GM23338 (cell line): ENCODE measurements at regions not wholly inside any gene's neighbourhood (a gene's known extent, or its start where the extent isn't known, plus 50 kb on each side); places are given as distances from the start of the nearest gene placed in this dataset.

Source experiments
- ATAC-seq: fragments of 200-7000 bp; cut with Tn5 transposase; 3 replicates; pipeline ENCODE4 v1.9.1; 2020
- DNase-seq: peaks from one replicate; pipeline ENCODE4 v3.0.0-alpha.2; 2015; ENCODE audit warnings: low spot score
- H2AFZ ChIP-seq: fragments of 200-600 bp; sonication (generic); 2 replicates; pipeline ENCODE4 v1.8.0; 2016; ENCODE audit warnings: antibody characterized with exemption, mild to moderate bottlenecking, moderate library complexity
- H3F3A ChIP-seq: fragments of 200-600 bp; sonication (generic); replicated peaks from 2 replicates; pipeline ENCODE4 v1.8.0; 2017; ENCODE audit warnings: antibody characterized with exemption, mixed run types, low read depth
- H3K27ac ChIP-seq: fragments of 200-600 bp; sonication (generic); 2 replicates; pipeline ENCODE4 v1.6.1; 2016; ENCODE audit warnings: low read depth
- H3K27me3 ChIP-seq: fragments of 200-600 bp; sonication (generic); 2 replicates; pipeline ENCODE4 v1.8.0; 2016; ENCODE audit warnings: mild to moderate bottlenecking, mixed run types, moderate library complexity; ENCODE audit not compliant: insufficient read depth
- H3K36me3 ChIP-seq: fragments of 200-600 bp; sonication (generic); 2 replicates; pipeline ENCODE4 v1.8.0; 2016; ENCODE audit warnings: mild to moderate bottlenecking; ENCODE audit not compliant: insufficient read depth
- H3K4me1 ChIP-seq: fragments of 200-600 bp; sonication (generic); 2 replicates; pipeline ENCODE4 v1.8.0; 2016; ENCODE audit warnings: mild to moderate bottlenecking, moderate library complexity; ENCODE audit not compliant: insufficient read depth
- H3K4me2 ChIP-seq: fragments of 200-600 bp; sonication (generic); 2 replicates; pipeline ENCODE4 v1.7.1; 2017; ENCODE audit warnings: mixed run types
- H3K4me3 ChIP-seq: fragments of 200-600 bp; sonication (generic); 2 replicates; pipeline ENCODE4 v1.6.1; 2016; ENCODE audit warnings: mixed run types
- H3K79me2 ChIP-seq: fragments of 200-600 bp; sonication (generic); replicated peaks from 2 replicates; pipeline ENCODE4 v1.8.0; 2017; ENCODE audit warnings: mild to moderate bottlenecking; ENCODE audit not compliant: insufficient read depth
- H3K9me2 ChIP-seq: fragments of 200-600 bp; sonication (generic); 2 replicates; pipeline ENCODE4 v1.8.0; 2017; ENCODE audit not compliant: insufficient read depth
- H4K20me1 ChIP-seq: fragments of 200-600 bp; sonication (generic); replicated peaks from 2 replicates; pipeline ENCODE4 v1.8.0; 2017; ENCODE audit warnings: mild to moderate bottlenecking; ENCODE audit not compliant: insufficient read depth
- H3K27ac Mint-ChIP-seq: 2 replicates; pipeline ENCODE4 v1.8.0; 2020; ENCODE audit warnings: inconsistent platforms, mild to moderate bottlenecking, moderate library complexity, mixed read lengths
- H3K27me3 Mint-ChIP-seq: 3 replicates; pipeline ENCODE4 v1.8.0; 2022; ENCODE audit warnings: low read depth, mild to moderate bottlenecking, moderate library complexity, mixed read lengths, inconsistent platforms; ENCODE audit not compliant: insufficient read depth, poor library complexity
- H3K36me3 Mint-ChIP-seq: 3 replicates; pipeline ENCODE4 v1.8.0; 2021; ENCODE audit warnings: low read depth, mild to moderate bottlenecking, inconsistent platforms, moderate library complexity, mixed read lengths
- H3K4me1 Mint-ChIP-seq: 3 replicates; pipeline ENCODE4 v1.8.0; 2020; ENCODE audit warnings: mild to moderate bottlenecking, inconsistent platforms, mixed read lengths
- H3K4me3 Mint-ChIP-seq: 3 replicates; pipeline ENCODE4 v1.8.0; 2021; ENCODE audit warnings: moderate library complexity, mild to moderate bottlenecking, inconsistent platforms, mixed read lengths
- H3K9me3 Mint-ChIP-seq: 3 replicates; pipeline ENCODE4 v1.8.0; 2020; ENCODE audit warnings: moderate library complexity, mild to moderate bottlenecking, inconsistent platforms, mixed read lengths
- EZH2 ChIP-seq: fragments of 200-600 bp; sonication (generic); IDR thresholded peaks from one replicate; pipeline ENCODE4 v1.8.0; 2017; ENCODE audit warnings: antibody characterized with exemption, mild to moderate bottlenecking, low read depth; ENCODE audit not compliant: unreplicated experiment
- EZH2phosphoT487 ChIP-seq: fragments of 200-600 bp; sonication (generic); IDR thresholded peaks from one replicate; pipeline ENCODE4 v1.8.1; 2018; ENCODE audit warnings: antibody characterized with exemption; ENCODE audit not compliant: unreplicated experiment
- JUNB ChIP-seq: IDR thresholded peaks from one replicate; pipeline ENCODE4 v1.6.1; 2016; ENCODE audit warnings: antibody characterized with exemption; ENCODE audit not compliant: unreplicated experiment
- POLR2AphosphoS5 ChIP-seq: IDR thresholded peaks from 2 replicates; pipeline ENCODE4 v1.6.1; 2016; ENCODE audit warnings: antibody characterized with exemption, low read depth
- STAT1 ChIP-seq: IDR thresholded peaks from one replicate; pipeline ENCODE4 v1.6.1; 2016; ENCODE audit warnings: antibody characterized with exemption; ENCODE audit not compliant: unreplicated experiment
- ZNF114 ChIP-seq: fragments of 250-450 bp; sonication (Bioruptor Pico); IDR thresholded peaks from 2 replicates; pipeline ENCODE4 v1.5.0; 2020; ENCODE audit warnings: mild to moderate bottlenecking, moderate library complexity
- TF ChIP-seq, protein P1 (sequence below): fragments of 250-450 bp; sonication (Bioruptor Pico); IDR thresholded peaks from 2 replicates; pipeline ENCODE4 v1.5.0; 2020; ENCODE audit warnings: mild to moderate bottlenecking, moderate library complexity
- TF ChIP-seq, protein P2 (sequence below): IDR thresholded peaks from 2 replicates; pipeline ENCODE4 v1.6.1; 2016; ENCODE audit warnings: antibody characterized with exemption
- TF ChIP-seq, protein P3 (sequence below), 2 experiments: fragments of 200-600 bp in 1 of 2; sonication (generic) in 1 of 2; conservative IDR thresholded peaks; 2 replicates each; pipeline versions ENCODE4 v1.5.1 to v1.6.1; 2016 to 2017; ENCODE audit warnings: antibody characterized with exemption in 2 of 2, low read depth in 2 of 2, mild to moderate bottlenecking in 2 of 2, moderate library complexity in 1 of 2

DNA sequence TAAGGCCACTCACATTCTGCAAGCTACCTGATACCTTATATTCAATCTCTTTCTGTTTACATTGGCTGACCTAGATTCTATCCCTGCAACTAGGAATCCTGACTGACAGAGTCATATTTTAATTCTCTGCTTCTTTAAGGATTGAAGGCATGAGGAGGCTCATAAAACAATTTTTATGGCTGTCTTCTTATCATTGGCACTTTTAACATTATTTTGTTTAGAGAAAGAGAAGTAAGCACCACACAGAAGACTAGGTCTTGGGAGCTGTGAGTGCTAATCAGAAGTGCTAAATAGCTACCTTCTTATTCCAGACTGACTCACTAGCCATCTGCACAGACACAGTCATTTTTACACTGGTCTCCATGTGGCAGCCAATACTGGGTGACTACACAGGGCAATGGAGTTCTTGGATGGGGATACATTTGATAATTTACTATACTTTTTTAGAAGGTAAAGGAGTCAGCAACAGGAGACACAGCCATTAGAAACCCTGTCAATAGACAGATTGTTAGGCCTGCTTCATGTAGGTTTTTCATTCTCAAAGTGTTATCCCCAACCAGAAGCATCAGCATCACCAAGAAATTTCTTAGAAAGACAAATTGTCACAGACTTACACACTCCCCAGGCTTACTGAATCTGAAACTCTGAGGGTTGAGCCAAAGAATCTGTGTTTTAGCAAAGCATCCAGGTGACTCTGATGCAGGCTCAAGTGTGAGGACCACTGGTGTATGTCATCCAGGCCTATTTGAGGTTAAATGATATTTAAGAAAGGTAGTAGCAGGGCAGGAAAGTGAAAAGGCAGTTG, 214.1 kb downstream of the DUSP6 start (continued):
- TF ChIP-seq, protein P1, sequence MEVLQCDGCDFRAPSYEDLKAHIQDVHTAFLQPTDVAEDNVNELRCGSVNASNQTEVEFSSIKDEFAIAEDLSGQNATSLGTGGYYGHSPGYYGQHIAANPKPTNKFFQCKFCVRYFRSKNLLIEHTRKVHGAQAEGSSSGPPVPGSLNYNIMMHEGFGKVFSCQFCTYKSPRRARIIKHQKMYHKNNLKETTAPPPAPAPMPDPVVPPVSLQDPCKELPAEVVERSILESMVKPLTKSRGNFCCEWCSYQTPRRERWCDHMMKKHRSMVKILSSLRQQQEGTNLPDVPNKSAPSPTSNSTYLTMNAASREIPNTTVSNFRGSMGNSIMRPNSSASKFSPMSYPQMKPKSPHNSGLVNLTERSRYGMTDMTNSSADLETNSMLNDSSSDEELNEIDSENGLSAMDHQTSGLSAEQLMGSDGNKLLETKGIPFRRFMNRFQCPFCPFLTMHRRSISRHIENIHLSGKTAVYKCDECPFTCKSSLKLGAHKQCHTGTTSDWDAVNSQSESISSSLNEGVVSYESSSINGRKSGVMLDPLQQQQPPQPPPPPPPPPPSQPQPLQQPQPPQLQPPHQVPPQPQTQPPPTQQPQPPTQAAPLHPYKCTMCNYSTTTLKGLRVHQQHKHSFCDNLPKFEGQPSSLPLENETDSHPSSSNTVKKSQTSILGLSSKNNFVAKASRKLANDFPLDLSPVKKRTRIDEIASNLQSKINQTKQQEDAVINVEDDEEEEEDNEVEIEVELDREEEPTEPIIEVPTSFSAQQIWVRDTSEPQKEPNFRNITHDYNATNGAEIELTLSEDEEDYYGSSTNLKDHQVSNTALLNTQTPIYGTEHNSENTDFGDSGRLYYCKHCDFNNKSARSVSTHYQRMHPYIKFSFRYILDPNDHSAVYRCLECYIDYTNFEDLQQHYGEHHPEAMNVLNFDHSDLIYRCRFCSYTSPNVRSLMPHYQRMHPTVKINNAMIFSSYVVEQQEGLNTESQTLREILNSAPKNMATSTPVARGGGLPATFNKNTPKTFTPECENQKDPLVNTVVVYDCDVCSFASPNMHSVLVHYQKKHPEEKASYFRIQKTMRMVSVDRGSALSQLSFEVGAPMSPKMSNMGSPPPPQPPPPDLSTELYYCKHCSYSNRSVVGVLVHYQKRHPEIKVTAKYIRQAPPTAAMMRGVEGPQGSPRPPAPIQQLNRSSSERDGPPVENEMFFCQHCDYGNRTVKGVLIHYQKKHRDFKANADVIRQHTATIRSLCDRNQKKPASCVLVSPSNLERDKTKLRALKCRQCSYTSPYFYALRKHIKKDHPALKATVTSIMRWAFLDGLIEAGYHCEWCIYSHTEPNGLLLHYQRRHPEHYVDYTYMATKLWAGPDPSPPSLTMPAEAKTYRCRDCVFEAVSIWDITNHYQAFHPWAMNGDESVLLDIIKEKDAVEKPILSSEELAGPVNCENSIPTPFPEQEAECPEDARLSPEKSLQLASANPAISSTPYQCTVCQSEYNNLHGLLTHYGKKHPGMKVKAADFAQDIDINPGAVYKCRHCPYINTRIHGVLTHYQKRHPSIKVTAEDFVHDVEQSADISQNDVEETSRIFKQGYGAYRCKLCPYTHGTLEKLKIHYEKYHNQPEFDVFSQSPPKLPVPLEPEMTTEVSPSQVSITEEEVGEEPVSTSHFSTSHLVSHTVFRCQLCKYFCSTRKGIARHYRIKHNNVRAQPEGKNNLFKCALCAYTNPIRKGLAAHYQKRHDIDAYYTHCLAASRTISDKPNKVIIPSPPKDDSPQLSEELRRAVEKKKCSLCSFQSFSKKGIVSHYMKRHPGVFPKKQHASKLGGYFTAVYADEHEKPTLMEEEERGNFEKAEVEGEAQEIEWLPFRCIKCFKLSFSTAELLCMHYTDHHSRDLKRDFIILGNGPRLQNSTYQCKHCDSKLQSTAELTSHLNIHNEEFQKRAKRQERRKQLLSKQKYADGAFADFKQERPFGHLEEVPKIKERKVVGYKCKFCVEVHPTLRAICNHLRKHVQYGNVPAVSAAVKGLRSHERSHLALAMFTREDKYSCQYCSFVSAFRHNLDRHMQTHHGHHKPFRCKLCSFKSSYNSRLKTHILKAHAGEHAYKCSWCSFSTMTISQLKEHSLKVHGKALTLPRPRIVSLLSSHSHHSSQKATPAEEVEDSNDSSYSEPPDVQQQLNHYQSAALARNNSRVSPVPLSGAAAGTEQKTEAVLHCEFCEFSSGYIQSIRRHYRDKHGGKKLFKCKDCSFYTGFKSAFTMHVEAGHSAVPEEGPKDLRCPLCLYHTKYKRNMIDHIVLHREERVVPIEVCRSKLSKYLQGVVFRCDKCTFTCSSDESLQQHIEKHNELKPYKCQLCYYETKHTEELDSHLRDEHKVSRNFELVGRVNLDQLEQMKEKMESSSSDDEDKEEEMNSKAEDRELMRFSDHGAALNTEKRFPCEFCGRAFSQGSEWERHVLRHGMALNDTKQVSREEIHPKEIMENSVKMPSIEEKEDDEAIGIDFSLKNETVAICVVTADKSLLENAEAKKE = no peak

DNA sequence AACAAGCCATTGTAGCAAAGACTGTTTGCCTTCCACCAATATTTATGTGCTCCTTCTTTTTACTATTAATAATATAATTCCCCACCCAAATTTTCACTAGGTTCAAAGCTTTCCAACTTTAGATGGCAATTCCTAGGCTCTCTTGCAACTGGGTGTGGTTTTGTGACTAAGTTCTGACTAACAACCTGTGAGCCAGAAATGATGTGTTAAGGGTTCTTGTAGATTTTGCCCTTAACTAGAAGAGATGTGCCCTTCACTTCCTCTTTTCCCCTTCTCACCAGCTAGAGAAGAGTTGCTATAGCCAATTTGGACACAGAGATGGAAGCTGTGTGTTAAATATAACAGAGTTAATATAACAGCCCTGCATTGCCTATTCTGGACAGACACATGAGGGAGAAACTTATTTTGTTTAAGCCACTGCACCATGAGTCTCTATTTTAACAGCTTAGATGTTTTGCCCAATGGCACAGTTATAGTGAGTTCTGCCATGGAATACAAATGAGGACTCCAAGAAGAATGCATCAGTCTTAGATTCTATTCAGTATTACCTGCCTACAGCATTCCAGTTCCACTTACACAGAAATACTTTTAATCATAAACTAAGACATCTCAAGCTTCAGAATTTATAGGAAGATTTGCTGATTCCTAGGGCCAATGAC, 216.2 kb downstream of the DUSP6 start:
- Histone ChIP-seq H3K4me1 (no peaks in the 10 kb centered on the region), H3K4me3 (no peak overlapping the region), H4K20me1 (no peaks in the 10 kb centered on the region), H3K27ac (no peak overlapping the region), H3K4me2 (no peak overlapping the region), H3K27me3 (no peaks in the 10 kb centered on the region), H2AFZ (no peak overlapping the region), H3K9me2 (0 out of 2 replicates have a peak, but pooled peaks cover 5% of the 10 kb centered on the region), H3K36me3 (no peaks in the 10 kb centered on the region), H3K79me2 (no peaks in the 10 kb centered on the region), H3F3A (no peaks in the 10 kb centered on the region)
- no peak for ATAC-seq
- Mint-ChIP-seq H3K36me3 (no peaks in the 10 kb centered on the region), H3K4me1 (peaks cover 4% of the 10 kb centered on the region), H3K27me3 (no peaks in the 10 kb centered on the region), H3K9me3 (no peaks in the 10 kb centered on the region), H3K4me3 (no peak overlapping the region), H3K27ac (no peak overlapping the region)
- DNase-seq = no peak
- TF ChIP-seq EZH2 = no peak
- TF ChIP-seq EZH2phosphoT487 = no peak
- TF ChIP-seq POLR2AphosphoS5 = no peak
- no peak for TF ChIP-seq STAT1
- TF ChIP-seq ZNF114 (CRISPR knock-in tag) = no peak
- no peak for TF ChIP-seq JUNB
- TF ChIP-seq, protein P2, sequence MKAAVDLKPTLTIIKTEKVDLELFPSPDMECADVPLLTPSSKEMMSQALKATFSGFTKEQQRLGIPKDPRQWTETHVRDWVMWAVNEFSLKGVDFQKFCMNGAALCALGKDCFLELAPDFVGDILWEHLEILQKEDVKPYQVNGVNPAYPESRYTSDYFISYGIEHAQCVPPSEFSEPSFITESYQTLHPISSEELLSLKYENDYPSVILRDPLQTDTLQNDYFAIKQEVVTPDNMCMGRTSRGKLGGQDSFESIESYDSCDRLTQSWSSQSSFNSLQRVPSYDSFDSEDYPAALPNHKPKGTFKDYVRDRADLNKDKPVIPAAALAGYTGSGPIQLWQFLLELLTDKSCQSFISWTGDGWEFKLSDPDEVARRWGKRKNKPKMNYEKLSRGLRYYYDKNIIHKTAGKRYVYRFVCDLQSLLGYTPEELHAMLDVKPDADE = no peak
- TF ChIP-seq, protein P3, sequence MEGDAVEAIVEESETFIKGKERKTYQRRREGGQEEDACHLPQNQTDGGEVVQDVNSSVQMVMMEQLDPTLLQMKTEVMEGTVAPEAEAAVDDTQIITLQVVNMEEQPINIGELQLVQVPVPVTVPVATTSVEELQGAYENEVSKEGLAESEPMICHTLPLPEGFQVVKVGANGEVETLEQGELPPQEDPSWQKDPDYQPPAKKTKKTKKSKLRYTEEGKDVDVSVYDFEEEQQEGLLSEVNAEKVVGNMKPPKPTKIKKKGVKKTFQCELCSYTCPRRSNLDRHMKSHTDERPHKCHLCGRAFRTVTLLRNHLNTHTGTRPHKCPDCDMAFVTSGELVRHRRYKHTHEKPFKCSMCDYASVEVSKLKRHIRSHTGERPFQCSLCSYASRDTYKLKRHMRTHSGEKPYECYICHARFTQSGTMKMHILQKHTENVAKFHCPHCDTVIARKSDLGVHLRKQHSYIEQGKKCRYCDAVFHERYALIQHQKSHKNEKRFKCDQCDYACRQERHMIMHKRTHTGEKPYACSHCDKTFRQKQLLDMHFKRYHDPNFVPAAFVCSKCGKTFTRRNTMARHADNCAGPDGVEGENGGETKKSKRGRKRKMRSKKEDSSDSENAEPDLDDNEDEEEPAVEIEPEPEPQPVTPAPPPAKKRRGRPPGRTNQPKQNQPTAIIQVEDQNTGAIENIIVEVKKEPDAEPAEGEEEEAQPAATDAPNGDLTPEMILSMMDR (conservative IDR thresholded peaks at IDR 0.05; ENCODE audit: low read depth in 2 of 2) = no peak
